A549 (cell line): ENCODE measurements at regions not wholly inside any gene's neighbourhood (a gene's known extent, or its start where the extent isn't known, plus 50 kb on each side); places are given as distances from the start of the nearest gene placed in this dataset.

Experiments
- ATAC-seq, 2 experiments: fragments of 200-7000 bp in 1 of 2; fragments of >200 bp in 1 of 2; cut with Nextera tagmentation in 1 of 2; cut with Tn5 transposase in 1 of 2; 3 replicates each; pipeline versions ENCODE4 v1.8.0 to v1.9.1; 2018 to 2020; ENCODE audit warnings: mild to moderate bottlenecking in 1 of 2, moderate library complexity in 1 of 2
- CTCF ChIA-PET: fragments of 300-600 bp; sonication (Branson Sonifier 250); formaldehyde crosslinking; extraction: SDS; loops from one replicate; lab custom pipeline; 2021; ENCODE audit warnings: antibody characterized with exemption, inconsistent platforms; lab: Yijun Ruan, JAX
- POLR2A ChIA-PET: fragments of 350-600 bp; formaldehyde crosslinking; extraction: SDS; loops from one replicate; lab custom pipeline; 2021; ENCODE audit warnings: antibody characterized with exemption, inconsistent platforms; lab: Yijun Ruan, JAX
- DNase-seq, 2 experiments: peaks; one replicate each; pipeline versions ENCODE4 v3.0.0 to v3.0.0-alpha.2; 2011 to 2016; ENCODE audit warnings: low read depth in 1 of 2, low spot score in 1 of 2
- FAIRE-seq: peaks from 2 replicates; lab custom pipeline; 2011; peaks lifted over from hg19 to GRCh38; lab: Jason Lieb, UNC
- H3K27ac ChIP-seq, 2 experiments: fragments of >200 bp; sonication (Bioruptor Twin); formaldehyde crosslinking; 3 replicates each; pipeline ENCODE4 v1.5.1; 2016 to 2017
- H3K4me1 ChIP-seq: fragments of >200 bp; sonication (Bioruptor Twin); formaldehyde crosslinking; 3 replicates; pipeline ENCODE4 v1.6.1; 2016
- H3K4me2 ChIP-seq: fragments of >200 bp; sonication (Bioruptor Twin); formaldehyde crosslinking; 3 replicates; pipeline ENCODE4 v1.6.1; 2016
- H3K4me3 ChIP-seq: fragments of >200 bp; sonication (Bioruptor Twin); formaldehyde crosslinking; 3 replicates; pipeline ENCODE4 v1.5.1; 2016
- H3K9me3 ChIP-seq: fragments of >200 bp; sonication (Bioruptor Twin); formaldehyde crosslinking; 3 replicates; pipeline ENCODE4 v1.6.1; 2016
- CEBPB ChIP-seq, 2 experiments: fragments of >200 bp in 1 of 2; sonication (Bioruptor Twin) in 1 of 2; formaldehyde crosslinking in 1 of 2; IDR thresholded peaks; 2 replicates each; pipeline ENCODE4 v1.6.1; 2012 to 2016
- EHMT2 ChIP-seq: fragments of 200-600 bp; sonication (generic); IDR thresholded peaks from 2 replicates; pipeline ENCODE4 v1.6.1; 2016; ENCODE audit warnings: antibody characterized with exemption, low read depth, mild to moderate bottlenecking, moderate library complexity
- EP300 ChIP-seq, 2 experiments: fragments of >200 bp; sonication (Bioruptor Twin); formaldehyde crosslinking; IDR thresholded peaks; 2 replicates in 1 of 2; 3 replicates in 1 of 2; pipeline ENCODE4 v1.6.1; 2016 to 2017
- FOSL2 ChIP-seq, 2 experiments: fragments of 450-650 bp in 1 of 2; fragments of >200 bp in 1 of 2; sonication (Bioruptor Twin) in 1 of 2; formaldehyde crosslinking; IDR thresholded peaks; 2 replicates each; pipeline versions ENCODE4 v1.5.0 to v1.6.1; 2016 to 2020; ENCODE audit warnings: mild to moderate bottlenecking in 1 of 2, moderate library complexity in 1 of 2
- GATA3 ChIP-seq: IDR thresholded peaks from 2 replicates; pipeline ENCODE4 v1.6.1; 2012; ENCODE audit warnings: borderline replicate concordance
- JUNB ChIP-seq: fragments of >200 bp; sonication (Bioruptor Twin); formaldehyde crosslinking; IDR thresholded peaks from 2 replicates; pipeline ENCODE4 v1.6.1; 2016
- KDM1A ChIP-seq: fragments of 200-600 bp; sonication (generic); IDR thresholded peaks from 2 replicates; pipeline ENCODE4 v1.6.1; 2016; ENCODE audit warnings: low read depth, mild to moderate bottlenecking
- KDM5A ChIP-seq: fragments of 200-600 bp; sonication (generic); IDR thresholded peaks from 2 replicates; pipeline ENCODE4 v1.6.1; 2016; ENCODE audit warnings: antibody characterized with exemption, mild to moderate bottlenecking
- MAFK ChIP-seq: fragments of 450-650 bp; IDR thresholded peaks from 2 replicates; pipeline ENCODE4 v1.6.1; 2014; ENCODE audit not compliant: partially characterized antibody
- NPAS2 ChIP-seq: fragments of 250-450 bp; sonication (Bioruptor Pico); IDR thresholded peaks from 2 replicates; pipeline ENCODE4 v1.8.0; 2022; ENCODE audit warnings: mild to moderate bottlenecking, moderate library complexity, borderline replicate concordance
- POLR2AphosphoS2 ChIP-seq: conservative IDR thresholded peaks from 2 replicates; pipeline ENCODE4 v1.6.1; 2012; ENCODE audit warnings: low read length, improper control_type of control experiment, inconsistent platforms
- RAD21 ChIP-seq, 2 experiments: fragments of >200 bp in 1 of 2; sonication (Bioruptor Twin) in 1 of 2; formaldehyde crosslinking in 1 of 2; IDR thresholded peaks in 1 of 2; conservative IDR thresholded peaks in 1 of 2; 2 replicates in 1 of 2; 3 replicates in 1 of 2; pipeline ENCODE4 v1.6.1; 2012 to 2018; ENCODE audit warnings: inconsistent platforms in 1 of 2
- RARB ChIP-seq: fragments of 250-450 bp; sonication (Bioruptor Pico); IDR thresholded peaks from 2 replicates; pipeline ENCODE4 v1.8.0; 2021; ENCODE audit warnings: mild to moderate bottlenecking, moderate library complexity
- RFX5 ChIP-seq: fragments of 450-650 bp; IDR thresholded peaks from 2 replicates; pipeline ENCODE4 v1.7.1; 2014; ENCODE audit warnings: antibody characterized with exemption, mild to moderate bottlenecking, moderate library complexity
- TFCP2L1 ChIP-seq: fragments of 250-450 bp; sonication (Bioruptor Pico); IDR thresholded peaks from 2 replicates; pipeline ENCODE4 v1.5.0; 2021; ENCODE audit warnings: mild to moderate bottlenecking
- TP53 ChIP-seq: fragments of 250-450 bp; sonication (Bioruptor Pico); IDR thresholded peaks from 2 replicates; pipeline ENCODE4 v1.5.0; 2021; ENCODE audit warnings: mild to moderate bottlenecking, moderate library complexity
- ZC3H11A ChIP-seq: fragments of 450-650 bp; IDR thresholded peaks from 2 replicates; pipeline ENCODE4 v1.6.1; 2014; ENCODE audit warnings: antibody characterized with exemption, mild to moderate bottlenecking
- WGBS: methylation state at CpG from one replicate; pipeline ENCODE4 v1.1.6; 2017; ENCODE audit errors: missing lambda C conversion rate; 5-methylcytosine and 5-hydroxymethylcytosine counted together
- TF ChIP-seq, protein P1 (sequence below): fragments of >200 bp; sonication (Bioruptor Twin); formaldehyde crosslinking; IDR thresholded peaks from 2 replicates; pipeline ENCODE4 v1.6.1; 2016
- TF ChIP-seq, protein P2 (sequence below): fragments of >200 bp; sonication (Bioruptor Twin); formaldehyde crosslinking; IDR thresholded peaks from 3 replicates; pipeline ENCODE4 v1.5.1; 2016
- TF ChIP-seq, protein P3 (sequence below): fragments of 450-650 bp; IDR thresholded peaks from 2 replicates; pipeline ENCODE4 v1.6.1; 2014; ENCODE audit warnings: antibody characterized with exemption
- TF ChIP-seq, protein P4 (sequence below): IDR thresholded peaks from 2 replicates; pipeline ENCODE4 v1.6.1; 2012
- TF ChIP-seq, protein P5 (sequence below): fragments of >200 bp; sonication (Bioruptor Twin); formaldehyde crosslinking; IDR thresholded peaks from 3 replicates; pipeline ENCODE4 v1.6.1; 2016

DNA sequence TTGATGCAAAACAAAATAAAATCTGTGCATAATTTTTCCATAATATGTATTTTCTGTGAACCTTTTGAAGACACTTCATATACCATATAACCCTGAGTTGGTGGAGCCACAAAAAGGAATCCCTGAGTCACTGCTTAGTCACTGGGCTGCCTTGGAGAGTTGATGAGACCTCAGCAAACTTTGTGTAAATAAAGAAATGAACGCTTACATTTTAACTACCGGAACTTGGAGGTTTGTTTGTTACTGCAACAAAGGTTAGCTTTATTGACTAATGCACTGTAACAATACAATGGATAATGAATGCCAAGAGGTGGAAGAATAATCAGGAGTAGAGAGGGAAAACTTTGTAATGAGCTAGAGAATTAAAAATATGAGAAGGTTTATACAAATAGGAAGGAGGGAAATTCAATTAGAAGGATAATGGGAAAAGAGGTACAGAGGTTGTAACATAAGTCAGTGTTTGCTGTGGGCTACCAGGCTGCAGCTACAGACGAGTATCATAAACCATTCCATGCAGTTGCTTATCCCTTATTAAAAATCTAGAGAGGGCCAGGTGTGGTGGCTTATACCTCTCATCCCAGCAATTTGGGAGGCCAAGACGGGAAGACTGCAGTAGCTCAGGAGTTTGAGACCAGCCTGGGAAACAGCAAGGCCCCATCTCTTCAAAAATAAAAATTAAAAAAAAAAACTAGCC, 1042.1 kb downstream of the TYW1 start (continued):
- TF ChIP-seq JUNB, result peak; percentile 91
- no peak for TF ChIP-seq NPAS2
- peak; percentile 23 to 40; a peak in 4 of 5 replicates for TF ChIP-seq RAD21 (conservative IDR thresholded peaks at IDR 0.05 in 1 of 2, IDR thresholded peaks at IDR 0.05 in 1 of 2)
- TF ChIP-seq, protein P1, sequence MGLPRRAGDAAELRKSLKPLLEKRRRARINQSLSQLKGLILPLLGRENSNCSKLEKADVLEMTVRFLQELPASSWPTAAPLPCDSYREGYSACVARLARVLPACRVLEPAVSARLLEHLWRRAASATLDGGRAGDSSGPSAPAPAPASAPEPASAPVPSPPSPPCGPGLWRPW, result 0 out of 2 replicates have a peak, but pooled peaks have one; percentile 34
- TF ChIP-seq TFCP2L1, result no peak
- TF ChIP-seq, protein P2, sequence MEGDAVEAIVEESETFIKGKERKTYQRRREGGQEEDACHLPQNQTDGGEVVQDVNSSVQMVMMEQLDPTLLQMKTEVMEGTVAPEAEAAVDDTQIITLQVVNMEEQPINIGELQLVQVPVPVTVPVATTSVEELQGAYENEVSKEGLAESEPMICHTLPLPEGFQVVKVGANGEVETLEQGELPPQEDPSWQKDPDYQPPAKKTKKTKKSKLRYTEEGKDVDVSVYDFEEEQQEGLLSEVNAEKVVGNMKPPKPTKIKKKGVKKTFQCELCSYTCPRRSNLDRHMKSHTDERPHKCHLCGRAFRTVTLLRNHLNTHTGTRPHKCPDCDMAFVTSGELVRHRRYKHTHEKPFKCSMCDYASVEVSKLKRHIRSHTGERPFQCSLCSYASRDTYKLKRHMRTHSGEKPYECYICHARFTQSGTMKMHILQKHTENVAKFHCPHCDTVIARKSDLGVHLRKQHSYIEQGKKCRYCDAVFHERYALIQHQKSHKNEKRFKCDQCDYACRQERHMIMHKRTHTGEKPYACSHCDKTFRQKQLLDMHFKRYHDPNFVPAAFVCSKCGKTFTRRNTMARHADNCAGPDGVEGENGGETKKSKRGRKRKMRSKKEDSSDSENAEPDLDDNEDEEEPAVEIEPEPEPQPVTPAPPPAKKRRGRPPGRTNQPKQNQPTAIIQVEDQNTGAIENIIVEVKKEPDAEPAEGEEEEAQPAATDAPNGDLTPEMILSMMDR, result no peak
- no peak for TF ChIP-seq RFX5
- TF ChIP-seq, protein P3, sequence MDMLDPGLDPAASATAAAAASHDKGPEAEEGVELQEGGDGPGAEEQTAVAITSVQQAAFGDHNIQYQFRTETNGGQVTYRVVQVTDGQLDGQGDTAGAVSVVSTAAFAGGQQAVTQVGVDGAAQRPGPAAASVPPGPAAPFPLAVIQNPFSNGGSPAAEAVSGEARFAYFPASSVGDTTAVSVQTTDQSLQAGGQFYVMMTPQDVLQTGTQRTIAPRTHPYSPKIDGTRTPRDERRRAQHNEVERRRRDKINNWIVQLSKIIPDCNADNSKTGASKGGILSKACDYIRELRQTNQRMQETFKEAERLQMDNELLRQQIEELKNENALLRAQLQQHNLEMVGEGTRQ, result no peak
- peak; percentile 89 for TF ChIP-seq MAFK
- TF ChIP-seq EHMT2, result no peak
- peak; percentile 32 to 63; a peak in 3 of 4 replicates for TF ChIP-seq CEBPB (IDR thresholded peaks at IDR 0.05)
- peak; percentile 76 for TF ChIP-seq GATA3
- TF ChIP-seq RARB (CRISPR knock-in tag), result no peak
- TF ChIP-seq KDM1A, result no peak
- TF ChIP-seq, protein P4, sequence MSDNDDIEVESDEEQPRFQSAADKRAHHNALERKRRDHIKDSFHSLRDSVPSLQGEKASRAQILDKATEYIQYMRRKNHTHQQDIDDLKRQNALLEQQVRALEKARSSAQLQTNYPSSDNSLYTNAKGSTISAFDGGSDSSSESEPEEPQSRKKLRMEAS, result peak; percentile 55
- TF ChIP-seq POLR2AphosphoS2, result no peak
- peak; percentile 48 to 61; a peak in 2 of 5 replicates for TF ChIP-seq EP300 (IDR thresholded peaks at IDR 0.05)
- TF ChIP-seq, protein P5, sequence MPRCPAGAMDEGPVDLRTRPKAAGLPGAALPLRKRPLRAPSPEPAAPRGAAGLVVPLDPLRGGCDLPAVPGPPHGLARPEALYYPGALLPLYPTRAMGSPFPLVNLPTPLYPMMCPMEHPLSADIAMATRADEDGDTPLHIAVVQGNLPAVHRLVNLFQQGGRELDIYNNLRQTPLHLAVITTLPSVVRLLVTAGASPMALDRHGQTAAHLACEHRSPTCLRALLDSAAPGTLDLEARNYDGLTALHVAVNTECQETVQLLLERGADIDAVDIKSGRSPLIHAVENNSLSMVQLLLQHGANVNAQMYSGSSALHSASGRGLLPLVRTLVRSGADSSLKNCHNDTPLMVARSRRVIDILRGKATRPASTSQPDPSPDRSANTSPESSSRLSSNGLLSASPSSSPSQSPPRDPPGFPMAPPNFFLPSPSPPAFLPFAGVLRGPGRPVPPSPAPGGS, result no peak; the same call in 2 of the 3 replicates

DNA sequence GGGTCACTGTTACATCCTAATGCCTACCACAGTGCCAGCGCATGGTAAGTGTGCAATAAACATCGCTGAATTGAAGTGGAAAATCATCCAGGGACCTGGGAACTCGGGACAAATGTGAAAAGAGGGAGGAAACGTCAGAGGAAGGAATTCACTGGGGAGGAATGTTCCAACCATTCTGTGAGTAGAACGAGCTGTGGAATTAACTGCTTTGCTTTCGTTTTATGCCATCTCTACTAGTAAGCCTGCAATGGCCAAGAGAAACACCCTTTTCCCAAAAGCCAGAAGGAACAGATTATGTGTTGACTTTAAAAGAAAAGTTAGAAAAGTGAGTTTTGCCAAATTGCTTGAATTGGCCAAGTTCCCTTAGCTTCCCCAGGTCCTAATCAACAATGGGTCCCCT, 1044.9 kb downstream of the TYW1 start:
- ATAC-seq, result no peak
- 44% methylated on average over 6 of the region's 6 CpGs for WGBS
- no peak for FAIRE-seq
- POLR2A ChIA-PET, result no interaction called here
- H3K4me1 ChIP-seq, result peaks cover 37% of the 10 kb centered on the region
- no peak overlapping the region for H3K4me3 ChIP-seq
- H3K9me3 ChIP-seq, result 0 out of 3 replicates have a peak, but pooled peaks cover 9% of the 10 kb centered on the region
- peak overlapping the region in 1 of 2 experiments; percentile 85; a peak in 3 of 6 replicates for H3K27ac ChIP-seq
- DNase-seq, result no peak
- CTCF ChIA-PET, result no interaction called here
- H3K4me2 ChIP-seq, result no peak overlapping the region
- no peak for TF ChIP-seq TP53 (CRISPR knock-in tag)
- TF ChIP-seq JUNB, result no peak
- TF ChIP-seq KDM5A, result no peak
- TF ChIP-seq, protein P5, result no peak
- no peak for TF ChIP-seq RARB (CRISPR knock-in tag)
- TF ChIP-seq GATA3, result no peak
- TF ChIP-seq EHMT2, result no peak
- no peak for TF ChIP-seq FOSL2 (IDR thresholded peaks at IDR 0.05)
- no peak for TF ChIP-seq FOSL2 (CRISPR knock-in tag; IDR thresholded peaks at IDR 0.05)
- TF ChIP-seq ZC3H11A, result no peak
